NK-92 treated with Interleukin-12 subunit alpha and Interleukin-12 subunit beta, amount 100 ng/mL, for 24 hours (cell line): ENCODE measurements at regions not wholly inside any gene's neighbourhood (a gene's known extent, or its start where the extent isn't known, plus 50 kb on each side); places are given as distances from the start of the nearest gene placed in this dataset.

Experiments
- DNase-seq: peaks from one replicate; lab custom pipeline; 2025; lab: John Stamatoyannopoulos, UW

DNA sequence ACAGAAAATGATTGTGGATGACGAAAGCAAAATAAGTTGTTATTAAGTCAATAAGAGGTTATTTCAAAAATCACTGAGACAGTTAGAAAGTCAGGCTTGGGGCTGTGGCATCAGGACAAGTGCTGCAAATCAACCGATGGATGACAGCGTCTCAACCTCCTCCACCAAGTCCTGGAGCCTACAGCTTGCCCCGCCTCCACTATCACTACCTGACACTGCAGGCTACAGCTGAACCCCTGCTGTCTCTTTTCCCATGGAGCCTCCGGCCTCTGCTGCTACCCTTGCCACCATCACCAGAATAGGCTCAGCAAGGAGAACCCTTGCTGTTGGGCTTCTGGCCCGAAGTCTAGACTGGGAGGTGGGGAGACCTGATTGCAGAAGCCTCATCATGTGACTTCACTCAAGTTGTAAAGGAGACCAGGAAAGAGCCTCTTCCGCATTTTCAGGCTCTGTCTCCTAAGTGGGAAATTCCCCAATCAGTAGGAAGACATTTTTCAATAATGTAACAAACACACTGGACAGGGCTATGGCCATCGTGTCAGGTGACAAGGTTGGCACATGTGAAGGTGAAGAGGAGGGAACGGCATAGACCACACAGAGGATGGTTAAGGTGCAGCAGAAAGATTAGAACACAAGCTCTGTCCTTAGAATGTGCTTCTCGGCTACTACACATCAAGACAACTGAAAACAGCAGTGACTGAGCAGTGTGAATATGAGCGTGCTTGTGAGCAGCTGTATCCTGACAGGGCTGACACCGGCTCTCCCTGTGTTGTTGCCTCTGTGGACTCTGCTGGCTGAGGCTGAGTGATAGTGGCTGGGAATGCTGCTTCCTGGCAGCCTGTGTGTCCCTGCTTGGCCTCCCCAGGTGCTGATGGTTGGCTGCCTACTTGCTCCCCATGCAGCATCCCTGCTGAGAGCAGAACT is 660.7 kb downstream of the PTPRU start:
- DNase-seq = no peak

DNA sequence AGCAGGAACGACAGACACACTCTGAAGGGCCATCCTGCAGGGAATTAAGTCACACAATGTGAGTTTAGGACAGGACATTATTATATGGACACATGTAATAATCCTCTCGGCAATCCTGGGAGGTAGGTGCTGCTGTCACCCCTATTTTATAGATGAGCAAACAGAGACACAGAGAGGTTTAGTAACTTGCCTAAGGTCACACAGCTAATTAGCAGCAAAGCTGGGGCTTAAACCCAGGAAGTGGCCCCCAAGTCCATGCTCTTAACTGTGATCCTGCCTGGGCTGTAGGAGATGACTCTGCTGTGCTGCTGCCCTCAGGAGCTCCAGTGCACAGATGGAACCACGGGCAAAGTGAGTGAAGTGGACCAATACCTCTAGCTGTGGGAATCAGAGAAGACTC is 660.0 kb downstream of the PTPRU start:
- DNase-seq = no peak

DNA sequence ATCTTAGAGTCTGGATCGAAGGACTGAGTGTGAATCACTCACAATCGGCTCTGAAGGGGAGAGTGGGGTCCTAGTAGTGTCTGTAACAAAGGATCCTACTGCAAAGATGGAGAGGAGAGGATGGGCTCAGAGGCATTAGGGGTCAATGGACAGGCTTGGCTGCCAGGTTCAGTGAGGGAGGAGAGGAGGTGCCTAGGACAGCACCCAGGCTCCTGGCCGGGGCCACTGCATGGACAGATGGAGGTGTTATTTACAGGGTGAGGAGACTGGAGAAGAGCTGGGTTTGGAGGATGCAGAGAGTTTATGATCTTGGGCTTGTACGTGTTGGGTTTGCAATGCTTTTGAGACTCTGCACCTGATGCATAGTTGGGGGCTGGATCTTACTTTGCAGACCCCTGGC is 658.9 kb downstream of the PTPRU start:
- DNase-seq = no peak

DNA sequence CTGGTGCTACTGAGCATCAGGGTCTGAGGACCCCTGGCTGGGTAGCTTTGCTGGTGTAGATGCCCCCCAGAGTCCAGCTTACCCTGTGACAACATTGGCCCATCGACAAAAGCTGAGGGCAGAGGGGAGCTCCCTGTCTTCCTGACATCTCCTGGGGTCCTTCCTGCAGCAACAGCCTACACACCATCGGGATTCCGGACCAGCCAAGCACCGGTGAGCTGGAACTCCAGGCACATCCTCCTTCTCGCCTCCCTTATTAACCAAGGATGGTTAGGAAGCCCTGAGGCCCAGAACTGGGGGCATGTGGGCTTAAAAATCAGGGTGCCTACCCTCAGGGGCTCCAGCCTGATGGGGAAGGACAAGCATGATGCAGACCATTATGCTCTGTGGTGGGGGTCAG is 658.0 kb downstream of the PTPRU start:
- no peak for DNase-seq

DNA sequence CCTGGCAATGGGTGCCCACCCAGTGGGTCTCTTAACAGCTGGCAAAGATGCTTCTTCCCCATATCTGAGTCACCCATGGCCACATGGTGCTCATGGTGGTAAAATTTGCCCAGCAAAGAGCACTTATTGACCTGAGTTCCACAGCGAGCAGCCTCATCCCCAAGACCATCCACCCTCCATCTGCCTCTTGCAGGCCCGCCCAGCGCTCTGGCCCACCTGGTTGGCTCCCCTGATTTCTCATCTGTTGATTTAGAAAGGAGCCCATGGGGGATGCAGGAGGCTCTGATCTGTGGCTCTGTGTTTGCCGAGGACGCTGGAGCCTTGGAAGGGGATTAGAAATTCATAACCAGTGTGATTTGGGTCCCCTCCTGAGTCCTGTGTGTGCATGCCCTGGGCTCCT is 657.5 kb downstream of the PTPRU start:
- DNase-seq = no peak

- DNase-seq = no peak
Measured at GRCh38 chr1:29893046-29893723, 656.9 kb downstream of the PTPRU start.

DNA sequence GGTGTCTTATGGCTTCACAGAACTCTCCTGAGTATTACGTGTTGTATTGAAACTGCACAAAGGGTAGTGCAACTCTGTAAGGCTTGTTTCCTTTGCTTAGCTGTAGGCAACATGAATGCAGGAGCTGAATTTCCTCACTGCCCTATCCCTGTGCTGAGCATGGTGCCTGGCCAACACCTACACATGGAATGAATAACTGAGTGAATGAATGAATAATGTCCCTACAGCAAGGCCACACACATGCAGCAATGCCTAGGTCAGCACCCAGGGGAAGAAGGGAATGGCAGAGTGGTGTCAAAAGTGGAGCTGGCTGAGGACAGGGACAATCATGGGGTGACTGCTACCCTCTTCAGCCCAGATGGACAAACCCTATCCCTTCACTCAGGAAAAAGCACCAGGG is 655.9 kb downstream of the PTPRU start:
- no peak for DNase-seq

DNA sequence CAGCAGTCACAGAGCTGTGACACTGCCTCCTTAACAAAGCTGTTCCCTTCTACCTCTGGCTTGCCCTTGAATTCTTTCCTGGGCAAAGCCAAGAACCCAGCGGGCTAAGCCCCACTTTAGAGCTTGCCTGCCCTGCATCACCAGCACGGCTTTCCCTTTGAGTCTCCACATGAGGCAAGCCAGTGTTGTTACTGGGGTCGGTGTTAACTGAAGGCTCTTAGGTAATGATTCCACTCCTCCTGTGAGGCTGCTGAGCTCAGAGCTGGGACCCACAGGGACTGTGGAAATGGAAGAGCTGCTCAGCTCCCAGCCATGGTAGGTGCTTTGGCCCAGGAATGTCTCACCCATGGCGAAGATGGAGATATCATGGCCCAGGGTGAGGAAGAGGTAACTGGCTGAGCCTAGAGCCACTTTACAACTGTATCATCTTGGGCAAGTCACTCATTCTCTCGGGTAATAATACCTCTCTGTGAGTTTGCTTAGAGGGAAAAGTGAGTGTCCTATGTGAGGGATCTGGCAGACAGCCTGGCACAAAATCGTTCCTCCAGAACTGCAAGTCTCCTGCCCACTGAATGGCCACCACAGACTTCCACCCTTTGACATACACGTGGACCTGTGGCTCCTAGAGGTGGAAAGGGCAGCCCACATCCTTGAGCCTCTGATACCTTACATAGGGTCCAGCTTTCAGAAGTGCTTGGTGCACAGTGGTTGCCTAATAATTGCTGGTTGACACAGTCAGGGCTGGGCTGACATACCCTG is 654.1 kb downstream of the PTPRU start:
- DNase-seq = no peak

- no peak for DNase-seq
Measured at GRCh38 chr1:29889776-29890175, 653.5 kb downstream of the PTPRU start.

DNA sequence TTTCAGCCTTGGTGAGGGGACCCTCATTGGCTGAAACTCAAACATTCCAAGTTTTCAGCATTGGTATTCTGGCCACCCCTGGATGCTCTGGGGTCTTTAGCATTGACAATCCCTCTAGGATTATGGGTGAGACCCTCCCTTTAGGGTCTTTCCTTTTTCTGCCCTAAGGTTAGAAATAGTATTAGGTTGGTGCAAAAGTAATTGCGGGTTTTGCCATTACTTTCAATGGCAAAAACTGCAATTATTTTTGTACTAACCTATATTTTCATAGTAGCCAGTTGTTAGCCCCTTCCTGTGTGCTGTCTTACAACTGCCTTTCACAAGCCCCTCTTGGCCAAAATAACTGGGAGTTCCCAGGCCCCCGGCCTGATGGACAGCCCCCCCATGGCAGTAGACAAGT is 648.4 kb downstream of the PTPRU start:
- DNase-seq = no peak

GRCh38 chr1:29883986-29884385 is 647.7 kb downstream of the PTPRU start:
- DNase-seq = no peak

GRCh38 chr1:29883411-29883832 is 647.1 kb downstream of the PTPRU start:
- no peak for DNase-seq

DNA sequence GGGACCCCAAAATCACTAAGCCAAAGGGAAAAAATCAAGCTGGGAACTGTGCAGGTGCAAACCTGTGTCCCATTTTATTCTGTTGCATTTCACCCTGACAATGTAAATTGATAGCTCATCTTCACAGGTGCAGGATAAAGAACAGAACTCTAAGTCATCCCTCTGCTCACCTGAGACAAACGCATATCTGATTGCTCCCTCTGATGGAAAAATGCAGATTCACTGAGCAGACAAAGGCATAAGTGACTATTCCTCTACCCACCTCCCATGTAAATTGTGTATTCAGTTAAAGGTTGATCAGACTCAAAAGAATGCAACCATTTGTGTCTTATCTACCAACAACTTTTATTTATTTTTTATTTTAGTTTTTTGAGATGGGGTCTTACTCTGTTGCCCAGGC is 644.2 kb downstream of the PTPRU start:
- DNase-seq = no peak

DNA sequence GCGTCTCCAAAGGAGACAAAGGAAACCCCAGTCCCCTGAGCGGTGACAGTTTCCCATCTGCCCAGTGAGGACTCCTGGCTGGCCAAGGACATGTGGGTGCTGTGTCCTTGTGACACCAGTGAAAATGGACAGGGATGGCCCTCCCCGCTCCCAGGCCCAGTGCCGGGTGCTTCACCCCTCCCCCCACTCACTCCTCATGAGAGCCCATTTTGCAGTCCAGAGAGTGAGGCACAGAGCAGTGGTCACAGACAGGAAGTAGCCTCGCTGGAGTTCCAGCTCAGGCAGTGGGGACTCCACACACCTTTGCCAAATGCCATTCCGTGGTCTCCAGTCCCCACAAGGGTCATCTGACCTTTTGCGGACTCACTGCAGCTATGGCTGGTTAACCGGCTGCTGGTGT is 642.9 kb downstream of the PTPRU start:
- no peak for DNase-seq

DNA sequence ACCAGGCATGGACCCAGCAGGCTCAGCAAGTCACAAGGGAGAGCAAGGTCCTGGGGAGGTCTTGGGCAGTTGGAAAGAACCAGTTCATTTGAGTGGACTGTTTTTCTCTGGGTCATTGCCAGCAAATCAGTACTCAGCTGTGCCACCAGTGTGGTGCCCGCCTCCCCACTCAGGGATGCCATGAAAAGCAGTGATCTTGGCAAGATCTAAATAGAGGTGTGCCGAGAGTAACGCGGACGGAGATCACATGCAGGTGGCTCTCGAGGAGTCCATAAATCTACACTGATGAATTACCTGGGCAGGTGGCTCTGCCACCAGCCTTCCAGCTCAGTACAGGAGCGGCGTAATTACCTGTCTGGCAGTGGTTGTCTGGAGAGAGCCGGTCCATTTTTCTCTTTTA is 642.2 kb downstream of the PTPRU start:
- DNase-seq = no peak

- DNase-seq = peak; percentile 3
Measured at GRCh38 chr1:29876902-29877301, 640.6 kb downstream of the PTPRU start.

GRCh38 chr1:29876441-29876840 is 640.1 kb downstream of the PTPRU start:
- DNase-seq = no peak

DNA sequence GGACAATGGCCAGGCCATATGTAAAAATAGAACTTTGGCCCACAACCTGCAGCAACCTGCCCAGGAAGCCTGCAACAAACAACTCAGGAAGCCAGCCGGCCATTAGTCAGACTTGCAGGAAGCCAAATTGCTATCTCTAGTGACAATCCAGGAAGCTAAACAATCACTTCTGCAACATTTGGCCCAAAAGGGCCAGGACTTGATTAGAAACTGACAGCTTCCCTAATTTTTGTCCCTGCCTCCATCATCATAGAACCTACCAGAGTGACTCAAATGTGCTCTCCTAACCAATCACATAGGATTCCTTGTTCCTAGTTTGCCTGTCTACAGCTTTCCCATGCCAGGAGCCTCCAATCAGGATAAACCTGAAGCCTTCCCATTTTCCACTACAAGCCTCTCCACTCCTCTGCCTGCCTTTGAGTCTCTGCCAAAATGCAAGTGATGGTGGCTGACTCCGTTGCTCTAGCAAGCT is 639.3 kb downstream of the PTPRU start:
- DNase-seq = peak; percentile 4

DNA sequence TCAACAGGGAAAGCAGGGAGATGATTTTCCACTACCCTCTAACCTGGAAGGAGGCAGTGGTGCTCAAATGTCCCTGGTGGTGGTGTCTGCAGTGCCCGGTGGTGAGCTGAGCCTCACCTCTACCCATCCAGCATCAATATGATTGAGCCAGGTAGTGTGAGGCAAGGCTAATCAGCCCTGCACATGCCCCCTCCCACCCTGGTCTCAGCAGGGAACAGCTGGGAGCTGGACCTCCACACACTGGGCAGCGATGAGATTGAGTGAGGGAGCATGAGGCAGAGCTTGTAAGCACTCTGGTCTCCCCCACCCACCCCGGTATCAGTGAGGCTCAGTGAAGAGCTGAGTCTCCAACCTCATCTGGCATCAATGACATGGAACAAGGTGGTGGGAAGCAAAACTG is 634.3 kb downstream of the PTPRU start:
- DNase-seq = no peak

- no peak for DNase-seq
Measured at GRCh38 chr1:29869802-29870201, 633.5 kb downstream of the PTPRU start.

GRCh38 chr1:29868944-29869343 is 632.6 kb downstream of the PTPRU start:
- DNase-seq = no peak

- DNase-seq = no peak
Measured at GRCh38 chr1:29868096-29868495, 631.8 kb downstream of the PTPRU start.

DNA sequence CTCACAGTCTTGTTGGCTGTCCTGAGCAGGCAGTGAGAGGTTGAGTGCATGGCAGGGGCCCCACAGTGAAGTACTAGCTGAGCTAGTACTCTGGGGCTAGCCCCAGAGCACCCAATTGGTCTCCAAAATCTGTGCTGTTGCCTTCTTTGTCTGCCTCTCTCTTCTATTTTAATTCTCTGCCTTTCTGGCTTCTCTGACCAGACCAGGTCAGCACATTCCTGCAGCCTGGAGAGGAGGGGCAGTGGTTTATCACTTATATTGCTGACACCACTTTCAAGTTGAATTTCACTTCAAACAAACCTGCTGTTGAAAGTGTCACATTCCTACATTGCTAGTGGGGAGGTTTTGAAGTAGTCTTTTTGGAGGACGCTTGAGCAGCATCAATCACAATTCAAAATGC is 628.7 kb downstream of the PTPRU start:
- DNase-seq = no peak
